GM23248 (cell line): ENCODE measurements at regions not wholly inside any gene's neighbourhood (a gene's known extent, or its start where the extent isn't known, plus 50 kb on each side); places are given as distances from the start of the nearest gene placed in this dataset.

Experiments used
- DNase-seq: peaks from one replicate; pipeline ENCODE4 v3.0.0-alpha.2; 2015
- H2AFZ ChIP-seq: fragments of 200-600 bp; sonication (generic); 2 replicates; pipeline ENCODE4 v1.6.1; 2016; ENCODE audit warnings: antibody characterized with exemption
- H3F3A ChIP-seq: fragments of 200-600 bp; sonication (generic); 2 replicates; pipeline ENCODE4 v1.6.1; 2016; ENCODE audit warnings: mild to moderate bottlenecking, antibody characterized with exemption, mixed run types; ENCODE audit not compliant: insufficient read depth
- H3K27ac ChIP-seq: fragments of 200-600 bp; sonication (generic); 2 replicates; pipeline ENCODE4 v1.5.1; 2016; ENCODE audit warnings: mild to moderate bottlenecking
- H3K27me3 ChIP-seq: fragments of 200-600 bp; sonication (generic); replicated peaks from 2 replicates; pipeline ENCODE4 v1.6.1; 2016; ENCODE audit warnings: mild to moderate bottlenecking; ENCODE audit not compliant: insufficient read depth
- H3K36me3 ChIP-seq: fragments of 200-600 bp; sonication (generic); 2 replicates; pipeline ENCODE4 v1.6.1; 2016; ENCODE audit warnings: low read depth, mild to moderate bottlenecking
- H3K4me1 ChIP-seq: fragments of 200-600 bp; sonication (generic); 2 replicates; pipeline ENCODE4 v1.6.1; 2016; ENCODE audit warnings: mild to moderate bottlenecking; ENCODE audit not compliant: insufficient read depth
- H3K4me2 ChIP-seq: fragments of 200-600 bp; sonication (generic); one replicate; pipeline ENCODE4 v1.6.1; 2016; ENCODE audit warnings: mild to moderate bottlenecking; ENCODE audit not compliant: unreplicated experiment
- H3K4me3 ChIP-seq: fragments of 200-600 bp; sonication (generic); 2 replicates; pipeline ENCODE4 v1.5.1; 2016; ENCODE audit warnings: mild to moderate bottlenecking
- H3K79me2 ChIP-seq: fragments of 200-600 bp; sonication (generic); 2 replicates; pipeline ENCODE4 v1.6.1; 2016; ENCODE audit warnings: mild to moderate bottlenecking; ENCODE audit not compliant: insufficient read depth
- H3K9ac ChIP-seq: fragments of 200-600 bp; sonication (generic); 2 replicates; pipeline ENCODE4 v1.6.1; 2016; ENCODE audit warnings: mild to moderate bottlenecking
- H3K9me2 ChIP-seq: fragments of 200-600 bp; sonication (generic); 2 replicates; pipeline ENCODE4 v1.6.1; 2016; ENCODE audit warnings: mixed run types, mild to moderate bottlenecking, moderate library complexity; ENCODE audit not compliant: insufficient read depth
- H3K9me3 ChIP-seq: fragments of 200-600 bp; sonication (generic); one replicate; pipeline ENCODE4 v1.6.1; 2017; ENCODE audit warnings: low read depth
- H4K20me1 ChIP-seq: fragments of 200-600 bp; sonication (generic); 2 replicates; pipeline ENCODE4 v1.6.0; 2016; ENCODE audit not compliant: insufficient read depth
- EZH2 ChIP-seq: fragments of 200-600 bp; sonication (generic); IDR thresholded peaks from 2 replicates; pipeline ENCODE4 v1.6.1; 2018; ENCODE audit warnings: antibody characterized with exemption, mild to moderate bottlenecking; ENCODE audit not compliant: insufficient read depth, poor library complexity, severe bottlenecking
- EZH2phosphoT487 ChIP-seq: fragments of 200-600 bp; sonication (generic); IDR thresholded peaks from 2 replicates; pipeline ENCODE4 v1.6.1; 2018; ENCODE audit warnings: antibody characterized with exemption, moderate library complexity, mild to moderate bottlenecking, low read depth; ENCODE audit not compliant: insufficient read depth
- WGBS, 2 experiments: methylation state at CpG; one replicate each; pipeline ENCODE4 v1.1.6; 2015 to 2017; ENCODE audit warnings: low lambda C conversion rate in 2 of 2, low coverage in 1 of 2; ENCODE audit errors: missing lambda C conversion rate in 2 of 2; 5-methylcytosine and 5-hydroxymethylcytosine counted together
- in situ Hi-C: fragments of 300-500 bp; cut with MboI; formaldehyde crosslinking; loops from 2 replicates; pipeline ENCODE4 v1.15.0; 2020

DNA sequence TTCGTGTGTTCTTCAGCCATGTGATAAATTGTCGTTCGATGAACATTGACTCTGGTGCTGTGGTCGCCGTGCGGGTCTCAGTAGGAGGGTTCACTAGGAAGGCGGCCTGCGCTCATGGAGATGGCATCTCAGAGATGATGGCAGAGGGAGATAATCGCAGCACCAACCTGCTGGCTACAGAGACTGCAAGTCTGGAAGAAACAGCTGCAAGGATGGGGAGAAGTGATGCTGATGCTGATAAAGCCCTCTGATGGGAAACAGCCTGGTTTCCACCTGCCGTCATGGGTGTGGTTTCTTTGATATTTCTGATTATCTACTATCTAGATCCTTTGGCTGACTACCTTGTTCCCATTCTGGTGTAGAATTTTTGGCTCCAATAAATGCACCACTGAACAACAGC, 130.5 kb upstream of the ANKRD30A start:
- Histone ChIP-seq H2AFZ (no peak overlapping the region), H3K27ac (no peak overlapping the region), H3K9me3 (no peaks in the 10 kb centered on the region), H4K20me1 (no peaks in the 10 kb centered on the region), H3K36me3 (no peaks in the 10 kb centered on the region), H3K9me2 (no peaks in the 10 kb centered on the region), H3K4me2 (no peak overlapping the region), H3F3A (no peaks in the 10 kb centered on the region), H3K9ac (no peak overlapping the region), H3K4me1 (no peaks in the 10 kb centered on the region), H3K27me3 (no peaks in the 10 kb centered on the region), H3K4me3 (no peak overlapping the region), H3K79me2 (no peaks in the 10 kb centered on the region)
- in situ Hi-C loops = no loop called here
- no peak for DNase-seq
- WGBS, 2 experiments = 45 to 48% methylated on average over 10 of the region's 10 CpGs
- TF ChIP-seq EZH2 = no peak
- no peak for TF ChIP-seq EZH2phosphoT487

DNA sequence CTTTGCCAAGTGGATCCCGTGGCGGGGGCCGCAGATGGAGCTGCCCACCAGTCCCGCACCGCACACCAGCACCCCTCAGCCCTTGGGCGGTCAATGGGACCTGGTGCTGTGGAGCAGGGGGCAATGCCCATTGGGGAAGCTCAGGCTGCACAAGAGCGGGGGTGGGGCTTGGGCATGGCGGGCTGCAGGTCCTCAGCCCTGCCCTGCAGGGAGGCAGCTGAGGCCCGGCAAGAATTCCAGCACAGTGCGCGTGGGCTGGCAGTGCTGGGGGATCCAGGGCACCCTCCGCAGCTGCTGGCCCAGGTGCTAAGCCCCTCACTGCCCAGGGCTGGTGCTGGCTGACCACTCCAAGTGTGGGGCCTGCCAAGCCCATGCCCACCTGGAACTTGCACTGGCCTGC, 136.2 kb upstream of the ANKRD30A start:
- H3K9me3 ChIP-seq = no peaks in the 10 kb centered on the region
- H3K27ac ChIP-seq = no peak overlapping the region
- H3K9me2 ChIP-seq = no peaks in the 10 kb centered on the region
- H2AFZ ChIP-seq = no peak overlapping the region
- no peaks in the 10 kb centered on the region for H3K27me3 ChIP-seq
- H3K4me3 ChIP-seq = no peak overlapping the region
- TF ChIP-seq EZH2phosphoT487 (no peak), EZH2 (no peak)
- DNase-seq = no peak
- no peaks in the 10 kb centered on the region for H3K4me1 ChIP-seq
- 70 to 73% methylated on average over 11 to 12 of the region's 12 CpGs for WGBS, 2 experiments
- no peak overlapping the region for H3K9ac ChIP-seq
- H3K36me3 ChIP-seq = no peaks in the 10 kb centered on the region
- in situ Hi-C loops = no loop called here
- no peaks in the 10 kb centered on the region for H4K20me1 ChIP-seq
- no peak overlapping the region for H3K4me2 ChIP-seq
- H3K79me2 ChIP-seq = no peaks in the 10 kb centered on the region
- no peaks in the 10 kb centered on the region for H3F3A ChIP-seq

GRCh38 chr10:36946598-36946997, 178.8 kb upstream of the ANKRD30A start:
- Histone ChIP-seq H3K79me2 (no peaks in the 10 kb centered on the region), H3K9me2 (no peaks in the 10 kb centered on the region), H3K4me2 (no peak overlapping the region), H3K4me1 (no peaks in the 10 kb centered on the region), H3K9me3 (no peaks in the 10 kb centered on the region), H3K4me3 (no peak overlapping the region), H3K9ac (no peak overlapping the region), H3K27ac (no peak overlapping the region), H3F3A (no peaks in the 10 kb centered on the region), H3K27me3 (no peaks in the 10 kb centered on the region), H2AFZ (no peak overlapping the region), H3K36me3 (no peaks in the 10 kb centered on the region), H4K20me1 (no peaks in the 10 kb centered on the region)
- TF ChIP-seq EZH2 (no peak), EZH2phosphoT487 (no peak)
- 6 to 13% methylated on average over 2 of the region's 2 CpGs for WGBS, 2 experiments
- no peak for DNase-seq
- in situ Hi-C loops = no loop called here

DNA sequence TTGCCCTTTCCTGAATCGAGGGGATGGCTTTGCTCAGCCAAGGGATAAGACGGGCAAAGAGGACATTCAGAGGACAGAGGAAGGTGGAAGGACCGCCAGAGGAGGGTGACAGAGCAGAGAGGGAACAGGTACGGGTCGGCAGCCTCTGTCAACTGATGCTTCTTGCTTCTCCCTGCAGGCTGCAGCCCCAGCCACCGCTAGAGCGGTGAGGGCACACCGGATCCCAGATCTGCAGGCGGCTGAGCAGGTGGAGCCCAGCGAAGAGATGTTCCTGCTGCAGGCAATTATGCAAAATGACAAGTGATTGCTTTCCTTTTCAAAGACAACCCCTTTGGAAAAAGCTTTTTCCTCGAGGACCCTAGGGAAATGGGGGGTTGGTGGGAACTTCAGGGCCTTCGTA, 181.9 kb upstream of the ANKRD30A start:
- TF ChIP-seq EZH2 (no peak), EZH2phosphoT487 (no peak)
- in situ Hi-C loops = no loop called here

DNA sequence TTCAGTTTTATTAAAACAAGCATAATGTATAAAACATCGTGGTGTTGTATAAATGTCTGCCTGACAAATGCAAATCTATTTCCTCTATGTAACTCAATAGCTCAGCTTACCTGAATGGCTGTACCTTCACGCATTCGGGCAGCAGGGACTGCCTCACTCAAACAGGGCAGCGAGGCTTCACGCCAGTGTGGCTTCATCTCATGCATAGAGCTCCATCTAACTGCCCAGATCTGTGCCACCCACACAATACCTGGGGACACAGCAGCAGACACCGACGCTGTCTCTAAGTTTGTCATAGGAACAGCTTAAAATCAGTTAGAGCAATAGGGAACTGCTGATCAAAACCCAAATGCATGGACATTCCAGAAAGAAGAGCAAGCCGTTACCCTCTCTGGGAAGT, 182.8 kb upstream of the ANKRD30A start:
- no peaks in the 10 kb centered on the region for H3K4me1 ChIP-seq
- no peaks in the 10 kb centered on the region for H3K79me2 ChIP-seq
- H3K27ac ChIP-seq = no peak overlapping the region
- H2AFZ ChIP-seq = no peak overlapping the region
- no peaks in the 10 kb centered on the region for H3K27me3 ChIP-seq
- H4K20me1 ChIP-seq = no peaks in the 10 kb centered on the region
- TF ChIP-seq EZH2 (no peak), EZH2phosphoT487 (no peak)
- no peak overlapping the region for H3K9ac ChIP-seq
- DNase-seq = no peak
- no peak overlapping the region for H3K4me2 ChIP-seq
- no peaks in the 10 kb centered on the region for H3K36me3 ChIP-seq
- no peaks in the 10 kb centered on the region for H3F3A ChIP-seq
- no peaks in the 10 kb centered on the region for H3K9me3 ChIP-seq
- WGBS, 2 experiments = 43 to 48% methylated on average over 8 of the region's 8 CpGs
- in situ Hi-C loops = no loop called here
- no peak overlapping the region for H3K4me3 ChIP-seq
- H3K9me2 ChIP-seq = no peaks in the 10 kb centered on the region

More for the DNA sequence above, 181.9 kb upstream of the ANKRD30A start:
- H3K9me3 ChIP-seq = no peaks in the 10 kb centered on the region
- DNase-seq = no peak
- no peaks in the 10 kb centered on the region for H4K20me1 ChIP-seq
- WGBS, 2 experiments = 20 to 29% methylated on average over 12 of the region's 12 CpGs
- no peak overlapping the region for H3K27ac ChIP-seq
- H3K4me2 ChIP-seq = no peak overlapping the region
- H3K79me2 ChIP-seq = no peaks in the 10 kb centered on the region
- H3K4me3 ChIP-seq = no peak overlapping the region
- H3K9ac ChIP-seq = no peak overlapping the region
- H3K27me3 ChIP-seq = no peaks in the 10 kb centered on the region
- no peaks in the 10 kb centered on the region for H3K36me3 ChIP-seq
- no peaks in the 10 kb centered on the region for H3K9me2 ChIP-seq
- no peaks in the 10 kb centered on the region for H3K4me1 ChIP-seq
- no peaks in the 10 kb centered on the region for H3F3A ChIP-seq
- no peak overlapping the region for H2AFZ ChIP-seq
